ENCODE measurements at regions not wholly inside any gene's neighbourhood (a gene's known extent, or its start where the extent isn't known, plus 50 kb on each side); places are given as distances from the start of the nearest gene placed in this dataset.

GRCh38 chr5:167945542-167946384, 345.7 kb upstream of the WWC1 start:
- Histone ChIP-seq H3K4me2 (ENCODE audit: control insufficient read depth, extremely low read depth, insufficient read depth, low read depth, low read length) (no peak overlapping the region), H4K20me1 (ENCODE audit: control insufficient read depth, extremely low read depth, insufficient read depth, low read length) (peaks cover 6% of the 10 kb centered on the region), H3K27me3 (ENCODE audit: control insufficient read depth, extremely low read depth, insufficient read depth, low read length) (no peaks in the 10 kb centered on the region), H3K27ac (ENCODE audit: control insufficient read depth, insufficient read depth, low read length) (no peak overlapping the region), H3K9me1 (ENCODE audit: control insufficient read depth, extremely low read depth, insufficient read depth, low read length) (no peaks in the 10 kb centered on the region), H2AFZ (ENCODE audit: control insufficient read depth, low read length) (no peak overlapping the region), H3K9me3 (ENCODE audit: control insufficient read depth, low read depth, low read length) (no peaks in the 10 kb centered on the region), H3K36me3 (ENCODE audit: control insufficient read depth in 2 of 2, extremely low read depth in 1 of 2, insufficient read depth in 2 of 2, low read length in 2 of 2) (no peaks in the 10 kb centered on the region), H3K4me3 (ENCODE audit: control insufficient read depth in 2 of 3, extremely low read depth in 1 of 3, insufficient read depth in 2 of 3, low read depth in 1 of 3, low read length in 3 of 3) (no peak overlapping the region), H3K9ac (ENCODE audit: control insufficient read depth, extremely low read depth, insufficient read depth, low read length) (no peak overlapping the region), H3K4me1 (ENCODE audit: control insufficient read depth, extremely low read depth, insufficient read depth, low read length) (peaks cover 30% of the 10 kb centered on the region), H3K79me2 (ENCODE audit: control insufficient read depth, insufficient read depth, low read length) (peaks cover 93% of the 10 kb centered on the region)
- no peak for DNase-seq (ENCODE audit: low read depth, low spot score)
- dilution Hi-C loops (cut with MboI; ENCODE audit: extremely low pct_ligation_motif_present, low sequenced_read_pairs), result no loop called here
- TF ChIP-seq EZH2 (IDR thresholded peaks at IDR 0.05; ENCODE audit: low read length), result no peak
- TF ChIP-seq CTCF (optimal IDR thresholded peaks at IDR 0.05 in 1 of 3, IDR thresholded peaks at IDR 0.05 in 1 of 3, conservative IDR thresholded peaks at IDR 0.05 in 1 of 3; ENCODE audit: extremely low read depth in 1 of 3, insufficient read depth in 2 of 3, low read length in 3 of 3), result no peak
- FAIRE-seq, result peak; percentile 20

DNA sequence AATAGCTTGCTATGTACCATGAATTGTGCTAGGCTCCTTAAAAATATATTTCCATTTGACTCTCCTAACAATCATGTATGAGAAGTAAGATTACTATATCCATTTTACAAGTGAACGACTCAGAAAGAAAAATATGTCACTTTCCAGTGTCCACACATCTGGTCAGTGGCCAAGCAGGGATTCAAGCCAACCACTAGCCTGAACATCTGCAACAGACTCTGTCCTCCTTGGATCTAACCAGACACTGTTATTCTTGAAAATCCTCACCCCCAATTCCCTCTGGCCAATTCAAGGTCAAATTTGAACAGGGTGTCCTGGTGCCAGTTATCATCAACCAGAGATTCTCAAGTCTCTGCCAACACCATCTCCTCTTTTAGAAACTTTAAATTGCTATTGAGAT, 344.1 kb upstream of the WWC1 start:
- peaks cover 0 to 5% of the 10 kb centered on the region in 2 experiments for H3K36me3 ChIP-seq (ENCODE audit: control insufficient read depth in 2 of 2, extremely low read depth in 1 of 2, insufficient read depth in 2 of 2, low read length in 2 of 2)
- H3K4me1 ChIP-seq (ENCODE audit: control insufficient read depth, extremely low read depth, insufficient read depth, low read length), result peaks cover 35% of the 10 kb centered on the region
- FAIRE-seq (no peak), DNase-seq (ENCODE audit: low read depth, low spot score) (no peak)
- H3K4me3 ChIP-seq (ENCODE audit: control insufficient read depth in 2 of 3, extremely low read depth in 1 of 3, insufficient read depth in 2 of 3, low read depth in 1 of 3, low read length in 3 of 3), result no peak overlapping the region
- dilution Hi-C loops (cut with MboI; ENCODE audit: extremely low pct_ligation_motif_present, low sequenced_read_pairs), result no loop called here
- no peak overlapping the region for H3K9ac ChIP-seq (ENCODE audit: control insufficient read depth, extremely low read depth, insufficient read depth, low read length)
- no peak overlapping the region for H3K27ac ChIP-seq (ENCODE audit: control insufficient read depth, insufficient read depth, low read length)
- H3K27me3 ChIP-seq (ENCODE audit: control insufficient read depth, extremely low read depth, insufficient read depth, low read length), result no peaks in the 10 kb centered on the region
- H3K9me3 ChIP-seq (ENCODE audit: control insufficient read depth, low read depth, low read length), result no peaks in the 10 kb centered on the region
- no peaks in the 10 kb centered on the region for H3K9me1 ChIP-seq (ENCODE audit: control insufficient read depth, extremely low read depth, insufficient read depth, low read length)
- no peak overlapping the region for H3K4me2 ChIP-seq (ENCODE audit: control insufficient read depth, extremely low read depth, insufficient read depth, low read depth, low read length)
- peaks cover 91% of the 10 kb centered on the region for H3K79me2 ChIP-seq (ENCODE audit: control insufficient read depth, insufficient read depth, low read length)
- no peak overlapping the region for H2AFZ ChIP-seq (ENCODE audit: control insufficient read depth, low read length)
- TF ChIP-seq EZH2 (IDR thresholded peaks at IDR 0.05; ENCODE audit: low read length) (no peak), CTCF (optimal IDR thresholded peaks at IDR 0.05 in 1 of 3, IDR thresholded peaks at IDR 0.05 in 1 of 3, conservative IDR thresholded peaks at IDR 0.05 in 1 of 3; ENCODE audit: extremely low read depth in 1 of 3, insufficient read depth in 2 of 3, low read length in 3 of 3) (no peak)
- H4K20me1 ChIP-seq (ENCODE audit: control insufficient read depth, extremely low read depth, insufficient read depth, low read length), result peaks cover 6% of the 10 kb centered on the region

Measured in keratinocyte (primary cell).